Spleen (tissue), 11 donors: ENCODE measurements at regions not wholly inside any gene's neighbourhood (a gene's known extent, or its start where the extent isn't known, plus 50 kb on each side); places are given as distances from the start of the nearest gene placed in this dataset.
"Not testable (repeated sequence)": the region's sequence is repeated elsewhere in the genome, so short reads cannot be mapped to it uniquely, and the experiment has no call there.

Experiments
- DNase-seq: peaks from one replicate; pipeline ENCODE4 v3.0.0-alpha.2; 2020
- H3K27ac ChIP-seq, 8 donors: fragments of 200-600 bp; sonication (generic) in 7 of 8; 1 replicate in 4 of 8; 2 replicates in 4 of 8; pipeline versions ENCODE4 v1.5.0 to v1.8.0; 2016 to 2021; ENCODE audit warnings: inconsistent platforms in 4 of 8, mild to moderate bottlenecking in 4 of 8, moderate library complexity in 1 of 8
- H3K27me3 ChIP-seq, 7 donors: fragments of 200-600 bp; sonication (generic) in 6 of 7; replicated peaks in 1 of 7; 1 replicate in 4 of 7; 2 replicates in 3 of 7; pipeline versions ENCODE4 v1.5.0 to v1.8.0; 2016 to 2021; ENCODE audit warnings: inconsistent platforms in 3 of 7, mild to moderate bottlenecking in 1 of 7
- H3K36me3 ChIP-seq, 6 donors: fragments of 200-600 bp; sonication (generic) in 5 of 6; 1 replicate in 4 of 6; 2 replicates in 2 of 6; pipeline versions ENCODE4 v1.5.0 to v1.8.0; 2016 to 2021; ENCODE audit warnings: inconsistent platforms in 2 of 6
- H3K4me1 ChIP-seq, 6 donors: fragments of 200-600 bp; sonication (generic) in 5 of 6; 1 replicate in 3 of 6; 2 replicates in 3 of 6; pipeline versions ENCODE4 v1.5.0 to v1.8.0; 2016 to 2021; ENCODE audit warnings: inconsistent platforms in 3 of 6
- H3K4me3 ChIP-seq, 8 donors: fragments of 200-600 bp; sonication (generic) in 7 of 8; 1 replicate in 4 of 8; 2 replicates in 4 of 8; pipeline versions ENCODE4 v1.5.0 to v1.8.0; 2016 to 2021; ENCODE audit warnings: inconsistent platforms in 4 of 8, mild to moderate bottlenecking in 4 of 8, moderate library complexity in 2 of 8
- H3K9me3 ChIP-seq, 8 donors: fragments of 200-600 bp; sonication (generic) in 7 of 8; 1 replicate in 4 of 8; 2 replicates in 4 of 8; pipeline versions ENCODE4 v1.5.0 to v1.8.0; 2016 to 2021; ENCODE audit warnings: inconsistent platforms in 4 of 8
- POLR2A ChIP-seq, 3 donors: fragments of 450-650 bp; IDR thresholded peaks; one replicate each; pipeline ENCODE4 v1.5.1; 2017; ENCODE audit warnings: antibody characterized with exemption in 3 of 3, mild to moderate bottlenecking in 1 of 3
- POLR2AphosphoS5 ChIP-seq, 3 donors: sonication (generic); formaldehyde crosslinking; IDR thresholded peaks; one replicate each; pipeline ENCODE4 v1.5.1; 2017; ENCODE audit warnings: antibody characterized with exemption in 3 of 3
- WGBS, 5 donors: extraction: QIAGEN DNeasy Blood & Tissue Kit in 3 of 5; methylation state at CpG; one replicate each; pipeline versions ENCODE4 v1.1.5 to v1.1.7; 2013 to 2018; 5-methylcytosine and 5-hydroxymethylcytosine counted together
- intact Hi-C: fragments of 100-400 bp; cut with DNase I; formaldehyde crosslinking; loops from one replicate; pipeline ENCODE4 v1.15.0; 2023; ENCODE audit warnings: low total_unique reads
- TF ChIP-seq, protein P1 (sequence below), 11 experiments: fragments of 200-600 bp in 7 of 11; fragments of 450-650 bp in 4 of 11; sonication (generic) in 4 of 11; IDR thresholded peaks in 8 of 11; conservative IDR thresholded peaks in 3 of 11; 1 replicate in 7 of 11; 2 replicates in 4 of 11; pipeline versions ENCODE4 v1.4.0 to v1.8.0; 2016 to 2021; ENCODE audit warnings: antibody characterized with exemption in 11 of 11, inconsistent platforms in 4 of 11, mild to moderate bottlenecking in 1 of 11
- donor health status: healthy with polysubstance abuse.
- donor health status: DM: no; HTN: no; CAD: no; lungs with moderate emphysema.
- donor health status: DM: no; HTN: no; CAD: no.
- donor health status: Bipolar disorder and iron deficiency.
- donor health status: healthy.
- donor health status: DM: no; HTN: no; CAD: no.
- donor health status: DM: yes; HTN: yes; CAD: no.

DNA sequence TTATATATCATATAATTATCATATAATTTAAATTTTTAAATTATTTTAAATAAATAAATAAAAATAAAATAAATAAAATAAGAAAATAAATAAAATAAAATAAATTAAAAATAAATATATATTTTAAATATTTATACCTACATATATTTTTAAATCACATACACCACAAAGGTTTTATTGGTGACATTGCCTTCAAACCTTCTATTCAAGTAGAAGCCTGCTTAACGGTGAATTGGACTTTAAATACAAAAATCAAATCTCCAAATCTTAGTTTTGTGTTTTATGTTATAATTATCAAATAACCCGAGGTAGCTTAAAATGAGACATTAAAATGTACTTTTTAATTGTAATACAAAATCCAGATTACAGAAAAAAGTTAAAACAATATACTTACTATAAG is 1137.8 kb downstream of the HACE1 start:
- 83 to 90% (median 89%) methylated on average over 2 of the region's 2 CpGs for WGBS, 5 donors
- no peaks in the 10 kb centered on the region for H3K36me3 ChIP-seq
- no peaks in the 10 kb centered on the region for H3K9me3 ChIP-seq
- no peaks in the 10 kb centered on the region for H3K4me1 ChIP-seq
- no peak overlapping the region for H3K4me3 ChIP-seq
- H3K27me3 ChIP-seq, result no peaks in the 10 kb centered on the region
- no peak for DNase-seq
- intact Hi-C loops, result no loop called here
- TF ChIP-seq POLR2AphosphoS5 (IDR thresholded peaks at IDR 0.05), result no peak
- TF ChIP-seq, protein P1, sequence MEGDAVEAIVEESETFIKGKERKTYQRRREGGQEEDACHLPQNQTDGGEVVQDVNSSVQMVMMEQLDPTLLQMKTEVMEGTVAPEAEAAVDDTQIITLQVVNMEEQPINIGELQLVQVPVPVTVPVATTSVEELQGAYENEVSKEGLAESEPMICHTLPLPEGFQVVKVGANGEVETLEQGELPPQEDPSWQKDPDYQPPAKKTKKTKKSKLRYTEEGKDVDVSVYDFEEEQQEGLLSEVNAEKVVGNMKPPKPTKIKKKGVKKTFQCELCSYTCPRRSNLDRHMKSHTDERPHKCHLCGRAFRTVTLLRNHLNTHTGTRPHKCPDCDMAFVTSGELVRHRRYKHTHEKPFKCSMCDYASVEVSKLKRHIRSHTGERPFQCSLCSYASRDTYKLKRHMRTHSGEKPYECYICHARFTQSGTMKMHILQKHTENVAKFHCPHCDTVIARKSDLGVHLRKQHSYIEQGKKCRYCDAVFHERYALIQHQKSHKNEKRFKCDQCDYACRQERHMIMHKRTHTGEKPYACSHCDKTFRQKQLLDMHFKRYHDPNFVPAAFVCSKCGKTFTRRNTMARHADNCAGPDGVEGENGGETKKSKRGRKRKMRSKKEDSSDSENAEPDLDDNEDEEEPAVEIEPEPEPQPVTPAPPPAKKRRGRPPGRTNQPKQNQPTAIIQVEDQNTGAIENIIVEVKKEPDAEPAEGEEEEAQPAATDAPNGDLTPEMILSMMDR (IDR thresholded peaks at IDR 0.05 in 8 of 11, conservative IDR thresholded peaks at IDR 0.05 in 3 of 11), result no peak
- TF ChIP-seq POLR2A (IDR thresholded peaks at IDR 0.05), result no peak
- H3K27ac ChIP-seq, result no peak overlapping the region

DNA sequence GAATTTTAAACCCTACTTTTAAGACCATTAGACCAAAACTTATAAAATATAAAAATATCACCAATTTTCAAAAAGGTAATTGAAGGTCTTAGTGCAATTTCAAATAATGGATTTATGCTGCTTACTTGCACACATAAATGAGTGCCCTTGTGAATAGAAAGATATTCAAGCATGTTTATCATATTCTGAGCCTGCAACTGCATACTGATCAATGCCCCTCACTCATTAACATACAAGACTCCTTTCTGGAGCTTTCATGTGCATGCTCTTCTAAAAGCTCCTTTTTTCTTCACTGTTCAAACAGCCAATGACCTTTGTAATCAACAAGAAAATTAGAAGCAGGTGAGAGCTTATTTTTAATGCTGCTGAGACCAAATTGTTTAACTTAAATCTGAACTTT is 1139.3 kb downstream of the HACE1 start:
- no peak for DNase-seq
- Histone ChIP-seq H3K4me1 (no peaks in the 10 kb centered on the region), H3K9me3 (no peaks in the 10 kb centered on the region), H3K27me3 (no peaks in the 10 kb centered on the region), H3K36me3 (no peaks in the 10 kb centered on the region), H3K27ac (no peak overlapping the region), H3K4me3 (no peak overlapping the region)
- intact Hi-C loops, result no loop called here
- TF ChIP-seq POLR2AphosphoS5 (IDR thresholded peaks at IDR 0.05) (no peak), POLR2A (IDR thresholded peaks at IDR 0.05) (no peak)
- TF ChIP-seq, protein P1 (IDR thresholded peaks at IDR 0.05 in 8 of 11, conservative IDR thresholded peaks at IDR 0.05 in 3 of 11), result no peak

DNA sequence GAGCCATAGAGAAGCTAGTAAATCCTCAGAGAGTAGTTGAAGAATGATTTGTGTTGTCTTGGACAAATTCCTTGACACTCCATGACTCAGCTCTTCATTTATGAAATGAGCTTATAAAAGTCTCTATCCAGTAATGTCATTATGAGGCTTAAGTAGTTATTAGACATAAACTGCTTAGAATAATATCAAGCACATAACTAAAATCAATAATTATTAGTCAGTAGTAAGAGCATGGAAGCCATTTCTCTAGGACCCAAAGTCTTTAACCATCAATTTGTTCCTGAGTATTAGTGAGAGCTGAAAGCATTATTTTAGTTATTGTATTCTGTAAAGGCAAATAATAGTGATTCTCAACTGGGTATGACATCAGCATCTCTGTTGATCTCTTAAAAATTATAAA is 1140.2 kb downstream of the HACE1 start:
- H3K9me3 ChIP-seq, result no peaks in the 10 kb centered on the region
- H3K27me3 ChIP-seq, result no peaks in the 10 kb centered on the region
- H3K36me3 ChIP-seq, result no peaks in the 10 kb centered on the region
- H3K27ac ChIP-seq, result no peak overlapping the region
- DNase-seq, result no peak
- intact Hi-C loops, result no loop called here
- no peaks in the 10 kb centered on the region for H3K4me1 ChIP-seq
- TF ChIP-seq, protein P1 (IDR thresholded peaks at IDR 0.05 in 8 of 11, conservative IDR thresholded peaks at IDR 0.05 in 3 of 11), result no peak
- no peak for TF ChIP-seq POLR2AphosphoS5 (IDR thresholded peaks at IDR 0.05)
- TF ChIP-seq POLR2A (IDR thresholded peaks at IDR 0.05), result no peak
- no peak overlapping the region for H3K4me3 ChIP-seq

DNA sequence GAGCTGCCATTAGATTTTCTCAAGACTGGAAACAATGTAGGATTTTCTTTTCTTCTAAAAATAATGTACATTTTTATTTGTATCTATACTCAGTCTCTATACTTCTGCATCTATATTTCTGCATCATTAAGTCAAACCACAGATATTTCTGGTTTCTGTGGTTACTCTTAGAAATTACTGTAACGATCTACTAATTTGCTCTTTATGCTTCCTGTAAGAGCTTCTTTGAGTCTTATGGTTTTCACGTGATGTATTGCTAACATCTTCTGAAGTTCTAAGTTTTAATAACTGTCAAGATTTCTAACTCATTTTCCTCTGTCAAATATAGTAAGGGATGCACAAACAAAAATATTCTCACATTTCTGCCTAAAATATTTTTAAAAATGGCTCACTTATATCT is 1144.5 kb downstream of the HACE1 start:
- no peak for DNase-seq
- no peaks in the 10 kb centered on the region for H3K36me3 ChIP-seq
- H3K27ac ChIP-seq, result no peak overlapping the region
- H3K27me3 ChIP-seq, result no peaks in the 10 kb centered on the region
- no peak overlapping the region for H3K4me3 ChIP-seq
- intact Hi-C loops, result no loop called here
- TF ChIP-seq POLR2AphosphoS5 (IDR thresholded peaks at IDR 0.05) (no peak), POLR2A (IDR thresholded peaks at IDR 0.05) (no peak)
- TF ChIP-seq, protein P1 (IDR thresholded peaks at IDR 0.05 in 8 of 11, conservative IDR thresholded peaks at IDR 0.05 in 3 of 11), result no peak
- H3K9me3 ChIP-seq, result no peaks in the 10 kb centered on the region
- WGBS, 5 donors, result 72 to 81% (median 73%) methylated on average over 2 of the region's 2 CpGs
- no peaks in the 10 kb centered on the region for H3K4me1 ChIP-seq

DNA sequence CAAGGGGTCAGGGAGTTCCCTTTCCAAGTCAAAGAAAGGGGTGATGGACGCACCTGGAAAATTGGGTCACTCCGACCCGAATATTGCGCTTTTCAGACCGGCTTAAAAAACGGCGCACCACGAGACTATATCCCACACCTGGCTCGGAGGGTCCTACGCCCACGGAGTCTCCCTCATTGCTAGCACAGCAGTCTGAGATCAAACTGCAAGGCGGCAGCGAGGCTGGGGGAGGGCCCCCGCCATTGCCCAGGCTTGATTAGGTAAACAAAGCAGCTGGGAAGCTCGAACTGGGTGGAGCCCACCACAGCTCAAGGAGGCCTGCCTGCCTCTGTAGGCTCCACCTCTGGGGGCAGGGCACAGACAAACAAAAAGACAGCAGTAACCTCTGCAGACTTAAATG is 1150.5 kb downstream of the HACE1 start:
- H3K4me3 ChIP-seq, H3K4me1 ChIP-seq, intact Hi-C loops, H3K9me3 ChIP-seq, H3K36me3 ChIP-seq, H3K27me3 ChIP-seq, H3K27ac ChIP-seq, DNase-seq: not testable (repeated sequence)
- 80 to 92% (median 88%) methylated on average over 13 to 15 of the region's 15 CpGs for WGBS, 5 donors
